ENCODE measurements at regions not wholly inside any gene's neighbourhood (a gene's known extent, or its start where the extent isn't known, plus 50 kb on each side); places are given as distances from the start of the nearest gene placed in this dataset.

DNA sequence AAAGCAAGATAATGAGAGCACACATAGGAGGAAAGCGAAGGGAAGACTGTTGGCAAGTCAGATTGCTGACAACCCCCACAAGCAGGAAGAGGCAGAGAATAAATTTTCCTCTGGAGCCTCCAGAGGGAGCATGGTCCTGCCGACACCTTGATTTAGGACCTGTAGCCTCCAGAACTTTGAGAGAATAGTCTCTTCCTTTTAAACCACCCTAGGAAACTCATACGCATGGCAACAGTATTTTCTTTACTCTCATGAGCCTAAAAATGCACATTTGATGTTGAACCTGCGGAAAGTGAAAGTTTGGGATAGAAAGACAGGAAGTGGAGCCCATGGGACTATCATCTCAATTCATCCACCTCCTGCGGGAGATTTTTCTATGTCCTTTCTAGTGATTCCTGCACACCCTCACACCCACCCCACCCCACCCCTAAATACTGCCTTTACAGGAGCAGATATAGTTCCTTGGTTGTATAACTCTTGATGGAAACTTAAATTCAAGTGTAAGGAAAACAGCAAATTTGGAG is 116.7 kb upstream of the LPP start:
- H3K4me2 ChIP-seq (ENCODE audit: control insufficient read depth, insufficient read depth) = no peak overlapping the region
- H2AFZ ChIP-seq (ENCODE audit: control insufficient read depth, low read depth, low read length) = no peak overlapping the region
- no peak overlapping the region for H3K27ac ChIP-seq (ENCODE audit: control insufficient read depth, insufficient read depth)
- RAD21 ChIA-PET (ENCODE audit: unreplicated experiment) = no interaction called here
- DNase-seq (ENCODE audit: low read depth, low spot score) = no peak
- WGBS (ENCODE audit: insufficient coverage, insufficient replicate concordance, low lambda C conversion rate, missing lambda C conversion rate) = 40% methylated on average over 5 of the region's 5 CpGs
- H3K79me2 ChIP-seq (ENCODE audit: control insufficient read depth, insufficient read depth, low read length) = no peaks in the 10 kb centered on the region
- POLR2A ChIA-PET = no interaction called here
- H3K9ac ChIP-seq (ENCODE audit: control insufficient read depth, insufficient read depth, low read length) = no peak overlapping the region
- SMC1A ChIA-PET (ENCODE audit: uncharacterized antibody, unreplicated experiment) = no interaction called here
- TF ChIP-seq FOXK2 (IDR thresholded peaks at IDR 0.05) (no peak), RAD21 (IDR thresholded peaks at IDR 0.05; ENCODE audit: insufficient read depth, low read depth, low read length) (no peak), SPI1 (IDR thresholded peaks at IDR 0.05; ENCODE audit: borderline replicate concordance, insufficient read depth, low read depth, low read length) (no peak), RCOR1 (conservative IDR thresholded peaks at IDR 0.05; ENCODE audit: low read depth, low read length) (no peak), RB1 (IDR thresholded peaks at IDR 0.05; ENCODE audit: borderline replicate concordance) (no peak), BHLHE40 (IDR thresholded peaks at IDR 0.05; ENCODE audit: borderline replicate concordance in 1 of 2, low read depth in 2 of 2, low read length in 1 of 2) (no peak), CHD4 (IDR thresholded peaks at IDR 0.05) (no peak), EED (IDR thresholded peaks at IDR 0.05; ENCODE audit: low read depth) (no peak), LARP7 (IDR thresholded peaks at IDR 0.05) (no peak), SRF (IDR thresholded peaks at IDR 0.05; ENCODE audit: low read depth in 2 of 2, low read length in 2 of 2) (no peak), SUPT20H (IDR thresholded peaks at IDR 0.05; ENCODE audit: borderline replicate concordance, control insufficient read depth, low read depth, low read length) (no peak), PAX5 (IDR thresholded peaks at IDR 0.05; ENCODE audit: borderline replicate concordance, low read depth, low read length) (no peak), CHD2 (IDR thresholded peaks at IDR 0.05; ENCODE audit: borderline replicate concordance, low read depth, low read length) (no peak), JUND (IDR thresholded peaks at IDR 0.05; ENCODE audit: low read depth, low read length) (no peak), IKZF1 (conservative IDR thresholded peaks at IDR 0.05) (no peak), MTA3 (IDR thresholded peaks at IDR 0.05; ENCODE audit: borderline replicate concordance, low read length) (no peak), CBFB (IDR thresholded peaks at IDR 0.05; ENCODE audit: low read depth) (no peak)
- TF ChIP-seq, protein P1, sequence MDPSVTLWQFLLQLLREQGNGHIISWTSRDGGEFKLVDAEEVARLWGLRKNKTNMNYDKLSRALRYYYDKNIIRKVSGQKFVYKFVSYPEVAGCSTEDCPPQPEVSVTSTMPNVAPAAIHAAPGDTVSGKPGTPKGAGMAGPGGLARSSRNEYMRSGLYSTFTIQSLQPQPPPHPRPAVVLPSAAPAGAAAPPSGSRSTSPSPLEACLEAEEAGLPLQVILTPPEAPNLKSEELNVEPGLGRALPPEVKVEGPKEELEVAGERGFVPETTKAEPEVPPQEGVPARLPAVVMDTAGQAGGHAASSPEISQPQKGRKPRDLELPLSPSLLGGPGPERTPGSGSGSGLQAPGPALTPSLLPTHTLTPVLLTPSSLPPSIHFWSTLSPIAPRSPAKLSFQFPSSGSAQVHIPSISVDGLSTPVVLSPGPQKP (IDR thresholded peaks at IDR 0.05; ENCODE audit: low read depth, low read length) = no peak
- TF ChIP-seq, protein P2, sequence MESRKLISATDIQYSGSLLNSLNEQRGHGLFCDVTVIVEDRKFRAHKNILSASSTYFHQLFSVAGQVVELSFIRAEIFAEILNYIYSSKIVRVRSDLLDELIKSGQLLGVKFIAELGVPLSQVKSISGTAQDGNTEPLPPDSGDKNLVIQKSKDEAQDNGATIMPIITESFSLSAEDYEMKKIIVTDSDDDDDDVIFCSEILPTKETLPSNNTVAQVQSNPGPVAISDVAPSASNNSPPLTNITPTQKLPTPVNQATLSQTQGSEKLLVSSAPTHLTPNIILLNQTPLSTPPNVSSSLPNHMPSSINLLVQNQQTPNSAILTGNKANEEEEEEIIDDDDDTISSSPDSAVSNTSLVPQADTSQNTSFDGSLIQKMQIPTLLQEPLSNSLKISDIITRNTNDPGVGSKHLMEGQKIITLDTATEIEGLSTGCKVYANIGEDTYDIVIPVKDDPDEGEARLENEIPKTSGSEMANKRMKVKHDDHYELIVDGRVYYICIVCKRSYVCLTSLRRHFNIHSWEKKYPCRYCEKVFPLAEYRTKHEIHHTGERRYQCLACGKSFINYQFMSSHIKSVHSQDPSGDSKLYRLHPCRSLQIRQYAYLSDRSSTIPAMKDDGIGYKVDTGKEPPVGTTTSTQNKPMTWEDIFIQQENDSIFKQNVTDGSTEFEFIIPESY (IDR thresholded peaks at IDR 0.05) = no peak
- TF ChIP-seq, protein P3, sequence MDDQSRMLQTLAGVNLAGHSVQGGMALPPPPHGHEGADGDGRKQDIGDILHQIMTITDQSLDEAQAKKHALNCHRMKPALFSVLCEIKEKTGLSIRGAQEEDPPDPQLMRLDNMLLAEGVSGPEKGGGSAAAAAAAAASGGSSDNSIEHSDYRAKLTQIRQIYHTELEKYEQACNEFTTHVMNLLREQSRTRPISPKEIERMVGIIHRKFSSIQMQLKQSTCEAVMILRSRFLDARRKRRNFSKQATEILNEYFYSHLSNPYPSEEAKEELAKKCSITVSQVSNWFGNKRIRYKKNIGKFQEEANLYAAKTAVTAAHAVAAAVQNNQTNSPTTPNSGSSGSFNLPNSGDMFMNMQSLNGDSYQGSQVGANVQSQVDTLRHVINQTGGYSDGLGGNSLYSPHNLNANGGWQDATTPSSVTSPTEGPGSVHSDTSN (IDR thresholded peaks at IDR 0.05; ENCODE audit: insufficient replicate concordance, low read depth, low read length) = no peak
- peaks cover 0 to 3% of the 10 kb centered on the region in 2 experiments; a peak in 1 of 4 replicates for H3K27me3 ChIP-seq (replicated peaks in 1 of 2; ENCODE audit: control insufficient read depth in 2 of 2, insufficient read depth in 2 of 2, low read length in 1 of 2)
- H3K9me3 ChIP-seq (replicated peaks; ENCODE audit: control insufficient read depth, insufficient read depth, low read length) = no peaks in the 10 kb centered on the region
- BruUV-seq (replicated peaks) = no TSS peak
- no peaks in the 10 kb centered on the region for H3K36me3 ChIP-seq (ENCODE audit: control insufficient read depth in 2 of 2, insufficient read depth in 2 of 2, low read length in 1 of 2)
- ATAC-seq = no peak
- CTCF ChIA-PET = no interaction called here
- in situ Hi-C loops (cut with MboI) = no loop called here
- no peak overlapping the region for H3K4me3 ChIP-seq
- no peak for FAIRE-seq
- H3K4me1 ChIP-seq (ENCODE audit: control insufficient read depth, insufficient read depth, low read length) = no peaks in the 10 kb centered on the region
- H4K20me1 ChIP-seq (ENCODE audit: control insufficient read depth, insufficient read depth) = no peaks in the 10 kb centered on the region
- intact Hi-C loops (cut with micrococcal nuclease; ENCODE audit: unreplicated experiment) = no loop called here
